TTC549 (cell line): ENCODE measurements at regions not wholly inside any gene's neighbourhood (a gene's known extent, or its start where the extent isn't known, plus 50 kb on each side); places are given as distances from the start of the nearest gene placed in this dataset.

Source experiments
- FAIRE-seq: peaks from 2 replicates; lab custom pipeline; 2012; peaks lifted over from hg19 to GRCh38; lab: Jason Lieb, UNC

- FAIRE-seq: no peak
These were observed 952.9 kb upstream of the EPHA7 start for GRCh38 chr6:94372229-94372628.

- no peak for FAIRE-seq
These were observed 948.0 kb upstream of the EPHA7 start for GRCh38 chr6:94367316-94367715.

- FAIRE-seq: no peak
These were observed 942.9 kb upstream of the EPHA7 start for GRCh38 chr6:94362061-94362864.

GRCh38 chr6:94361304-94362060, 942.1 kb upstream of the EPHA7 start:
- FAIRE-seq: no peak

GRCh38 chr6:94357381-94357980, 938.1 kb upstream of the EPHA7 start:
- no peak for FAIRE-seq

GRCh38 chr6:94350833-94351232, 931.5 kb upstream of the EPHA7 start:
- FAIRE-seq: no peak

- no peak for FAIRE-seq
These were observed 929.9 kb upstream of the EPHA7 start for GRCh38 chr6:94349227-94349626.

DNA sequence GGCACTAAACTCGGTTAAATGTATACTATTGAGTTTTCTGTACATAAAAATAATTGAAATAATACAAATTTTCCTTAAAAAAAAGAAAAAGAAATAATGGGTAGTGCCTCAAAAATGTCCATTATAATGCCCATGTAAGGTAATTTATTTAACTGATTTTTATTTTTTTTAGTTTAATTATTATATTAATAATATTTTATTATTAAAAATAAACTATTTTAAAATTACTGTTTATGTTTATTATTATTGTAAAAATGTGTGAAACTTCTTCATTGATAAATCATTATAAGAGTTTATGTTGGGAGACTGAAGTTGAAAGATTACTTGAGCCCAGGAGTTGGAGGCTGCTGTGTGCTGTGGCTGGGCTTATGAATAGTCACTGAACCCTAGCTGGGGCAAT, 925.5 kb upstream of the EPHA7 start:
- no peak for FAIRE-seq

- no peak for FAIRE-seq
These were observed 921.8 kb upstream of the EPHA7 start for GRCh38 chr6:94341173-94341572.

DNA sequence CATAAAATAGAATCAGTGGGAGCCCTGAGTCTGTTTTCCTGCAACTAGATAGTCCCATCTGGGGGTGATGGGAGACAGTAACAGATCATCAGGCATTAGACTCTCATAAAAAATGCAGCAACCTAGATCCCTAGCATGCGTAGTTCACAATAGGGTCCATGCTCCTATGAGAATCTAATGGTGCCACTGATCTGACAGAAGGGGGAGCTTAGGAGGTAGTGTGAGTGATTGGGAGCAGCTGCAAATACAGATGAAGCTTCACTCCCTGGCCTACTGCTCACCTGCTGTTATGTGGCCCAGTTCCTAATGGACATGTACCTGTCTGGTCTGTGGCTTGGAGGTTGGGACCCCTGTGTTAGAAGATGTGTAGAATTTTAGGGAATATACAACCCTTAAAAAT, 904.5 kb upstream of the EPHA7 start:
- no peak for FAIRE-seq

DNA sequence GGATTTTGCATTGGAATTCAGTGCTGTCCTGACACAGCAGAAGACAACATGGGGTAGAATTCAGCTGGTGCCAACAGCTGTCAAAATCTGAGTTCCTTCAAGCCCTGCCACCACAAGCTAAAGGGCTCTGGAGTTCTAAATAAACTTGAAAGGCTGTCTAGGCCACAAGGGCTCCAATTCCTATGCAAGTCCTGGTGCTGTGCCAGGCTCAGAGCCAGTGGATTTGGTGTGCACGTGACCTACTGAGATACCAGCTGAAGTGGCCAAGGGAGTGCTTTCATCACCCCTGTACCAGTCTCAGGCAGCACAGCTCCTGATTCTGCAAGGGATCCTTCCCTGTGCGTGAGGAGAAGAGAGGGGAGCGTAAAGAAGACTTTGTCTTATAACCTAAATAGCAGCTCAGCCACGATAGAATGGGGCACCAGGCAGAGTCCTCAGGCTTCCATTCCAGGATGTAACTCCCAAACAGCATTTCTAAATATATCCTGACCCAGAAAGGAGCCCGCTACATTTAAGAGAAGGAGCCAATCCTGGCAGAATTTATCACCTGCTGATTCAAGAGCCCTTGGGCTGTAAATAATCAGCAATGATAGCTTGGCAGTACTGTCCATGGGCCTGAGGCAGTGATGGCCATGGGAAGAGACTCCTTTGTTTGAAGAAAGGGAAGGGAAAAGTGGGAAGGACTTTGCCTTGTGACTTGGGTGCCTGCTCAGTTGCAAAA, 881.2 kb upstream of the EPHA7 start:
- no peak for FAIRE-seq

- FAIRE-seq: no peak
These were observed 869.8 kb upstream of the EPHA7 start for GRCh38 chr6:94289131-94289530.

DNA sequence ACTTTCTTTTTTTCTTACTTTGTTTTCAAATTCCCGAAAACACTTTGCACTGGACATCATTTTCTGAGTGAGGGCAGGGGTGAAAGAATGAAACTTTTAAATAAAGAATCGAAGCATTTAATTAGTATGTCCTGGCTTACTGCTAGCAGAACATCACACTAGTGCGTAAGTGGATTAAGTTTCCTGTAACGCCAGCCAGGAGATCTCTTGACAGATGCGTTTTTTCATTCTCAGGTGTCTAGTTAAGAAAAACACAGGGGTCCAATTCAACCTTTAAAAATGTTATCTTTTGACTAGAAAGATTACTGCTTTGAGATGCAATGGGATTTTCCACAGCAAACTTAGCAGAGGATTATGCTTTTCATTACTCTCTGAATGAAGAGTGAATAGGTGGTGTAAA, 858.8 kb upstream of the EPHA7 start:
- FAIRE-seq: no peak

- FAIRE-seq: no peak
These were observed 853.0 kb upstream of the EPHA7 start for GRCh38 chr6:94272327-94272726.

- no peak for FAIRE-seq
These were observed 851.0 kb upstream of the EPHA7 start for GRCh38 chr6:94270091-94270948.

- FAIRE-seq: no peak
These were observed 849.9 kb upstream of the EPHA7 start for GRCh38 chr6:94269256-94269655.

- FAIRE-seq: no peak
These were observed 841.4 kb upstream of the EPHA7 start for GRCh38 chr6:94260765-94261164.

GRCh38 chr6:94254689-94255088, 835.3 kb upstream of the EPHA7 start:
- FAIRE-seq: no peak

DNA sequence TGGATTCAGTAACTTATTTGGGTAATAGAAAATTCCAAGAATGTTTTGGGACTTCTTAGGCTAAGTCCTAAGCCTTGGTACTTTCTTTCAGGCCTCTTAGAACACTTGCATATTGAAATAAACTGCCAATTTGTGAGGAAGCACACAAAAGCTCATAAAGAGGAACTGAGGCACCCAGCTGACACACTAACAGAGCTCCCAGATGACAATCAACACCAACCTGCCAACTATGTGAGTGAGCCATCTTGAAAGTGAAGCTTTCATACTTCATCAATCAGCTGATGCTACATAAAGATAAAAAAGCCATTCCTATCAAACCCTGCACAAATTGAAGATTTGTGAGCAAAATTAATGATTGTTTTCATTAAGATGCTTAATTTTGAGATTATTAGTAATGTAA, 832.5 kb upstream of the EPHA7 start:
- no peak for FAIRE-seq

DNA sequence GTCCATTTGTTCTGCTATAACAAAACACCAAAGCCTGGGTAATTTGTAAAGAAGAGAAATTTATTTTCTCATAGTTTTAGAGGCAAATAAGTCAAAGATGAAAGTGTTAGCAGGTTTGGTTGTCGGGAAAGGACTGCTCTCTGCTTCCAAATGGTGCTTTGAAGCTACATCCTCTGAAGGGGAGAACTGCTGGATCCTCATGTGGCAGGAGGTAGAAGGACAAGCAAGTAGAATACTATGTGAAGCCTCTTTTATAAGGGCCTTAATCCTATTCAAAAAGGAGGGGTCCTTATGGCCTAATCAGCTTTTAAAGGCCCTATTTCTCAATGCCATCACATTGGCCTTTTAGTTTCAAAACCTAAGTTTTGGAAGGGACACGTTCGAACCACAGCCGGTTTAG, 826.0 kb upstream of the EPHA7 start:
- FAIRE-seq: no peak

DNA sequence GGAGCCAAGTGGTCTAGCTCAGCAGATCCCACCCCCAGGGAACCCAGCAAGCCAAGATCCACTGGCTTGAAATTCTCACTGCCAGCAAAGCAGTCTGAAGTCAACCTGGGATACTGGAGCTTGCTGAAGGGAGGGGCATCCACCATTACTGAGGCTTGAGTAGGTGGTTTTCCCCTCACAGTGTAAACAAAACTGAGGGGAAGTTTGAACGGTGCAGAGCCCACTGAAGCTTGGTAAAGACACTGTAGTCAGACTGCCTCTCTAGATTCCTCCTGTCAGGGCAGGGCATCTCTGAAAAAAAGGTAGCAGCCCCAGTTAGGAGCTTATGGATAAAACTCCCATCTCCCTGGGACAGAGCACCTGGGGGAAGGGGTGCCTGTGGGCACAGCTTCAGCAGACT, 819.5 kb upstream of the EPHA7 start:
- no peak for FAIRE-seq

DNA sequence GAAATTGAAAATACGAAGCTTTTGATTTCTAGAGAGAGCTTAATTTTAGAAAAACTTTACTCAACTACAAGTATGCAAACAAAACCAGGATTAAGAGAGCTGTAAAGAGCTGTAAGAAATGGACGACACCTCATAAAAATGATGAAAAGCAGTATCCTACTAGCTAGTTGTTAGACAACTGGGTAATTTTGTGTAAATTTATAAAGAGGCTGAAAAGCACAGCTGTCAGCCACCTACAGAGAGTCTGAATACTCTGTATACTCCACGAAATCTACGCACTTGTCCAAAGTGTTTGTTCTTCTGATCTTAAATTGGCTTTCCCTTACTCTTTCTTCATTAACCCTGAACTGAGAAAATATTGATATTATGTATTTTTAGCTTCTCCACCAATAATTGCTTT, 808.4 kb upstream of the EPHA7 start:
- no peak for FAIRE-seq
